HepG2 (cell line): ENCODE measurements at regions not wholly inside any gene's neighbourhood (a gene's known extent, or its start where the extent isn't known, plus 50 kb on each side); places are given as distances from the start of the nearest gene placed in this dataset.

Source experiments
- BATF2 ChIP-seq: sonication (generic); formaldehyde crosslinking; IDR thresholded peaks from 2 replicates; pipeline ENCODE4 v1.8.0; 2022; ENCODE audit warnings: mild to moderate bottlenecking, missing genetic modification reagents, moderate library complexity
- CC2D1A ChIP-seq: sonication (generic); formaldehyde crosslinking; IDR thresholded peaks from 2 replicates; pipeline ENCODE4 v1.8.1; 2023; ENCODE audit warnings: mild to moderate bottlenecking, missing genetic modification reagents
- FOXP4 ChIP-seq: sonication (generic); formaldehyde crosslinking; IDR thresholded peaks from 2 replicates; pipeline ENCODE4 v1.4.0; 2020; ENCODE audit warnings: missing genetic modification reagents
- HOXA7 ChIP-seq: sonication (generic); formaldehyde crosslinking; IDR thresholded peaks from 2 replicates; pipeline ENCODE4 v1.8.1; 2022; ENCODE audit warnings: mild to moderate bottlenecking, missing genetic modification reagents, moderate library complexity
- JDP2 ChIP-seq: sonication (generic); formaldehyde crosslinking; IDR thresholded peaks from 2 replicates; pipeline ENCODE4 v1.8.1; 2022; ENCODE audit warnings: missing genetic modification reagents, borderline replicate concordance
- MIXL1 ChIP-seq: IDR thresholded peaks from 2 replicates; pipeline ENCODE4 v1.6.1; 2016
- SMAD1 ChIP-seq: sonication (generic); formaldehyde crosslinking; IDR thresholded peaks from 2 replicates; pipeline ENCODE4 v1.4.0; 2020; ENCODE audit warnings: missing genetic modification reagents, low read depth, mild to moderate bottlenecking, borderline replicate concordance
- ZFP37 ChIP-seq: sonication (generic); formaldehyde crosslinking; IDR thresholded peaks from 2 replicates; pipeline ENCODE4 v1.4.0; 2020; ENCODE audit warnings: missing genetic modification reagents, borderline replicate concordance
- ZNF142 ChIP-seq: sonication (generic); formaldehyde crosslinking; IDR thresholded peaks from 2 replicates; pipeline ENCODE4 v1.4.0; 2020; ENCODE audit warnings: missing genetic modification reagents
- ZNF329 ChIP-seq: sonication (generic); formaldehyde crosslinking; IDR thresholded peaks from 2 replicates; pipeline ENCODE4 v1.9.0; 2021; ENCODE audit warnings: low read depth, mild to moderate bottlenecking, missing genetic modification reagents
- ZNF337 ChIP-seq: sonication (generic); formaldehyde crosslinking; IDR thresholded peaks from 2 replicates; pipeline ENCODE4 v1.5.1; 2020; ENCODE audit warnings: missing genetic modification reagents, low read depth, mild to moderate bottlenecking, borderline replicate concordance
- ZNF451 ChIP-seq: sonication (generic); formaldehyde crosslinking; IDR thresholded peaks from 2 replicates; pipeline ENCODE4 v1.5.0; 2020; ENCODE audit warnings: mild to moderate bottlenecking, missing genetic modification reagents
- ZNF724P ChIP-seq: sonication (generic); formaldehyde crosslinking; IDR thresholded peaks from 2 replicates; pipeline ENCODE4 v1.8.0; 2022; ENCODE audit warnings: missing genetic modification reagents, borderline replicate concordance
- ZNF772 ChIP-seq: sonication (generic); formaldehyde crosslinking; IDR thresholded peaks from 2 replicates; pipeline ENCODE4 v1.5.0; 2020; ENCODE audit warnings: mild to moderate bottlenecking, missing genetic modification reagents
- ZNF792 ChIP-seq: IDR thresholded peaks from 2 replicates; pipeline ENCODE4 v1.6.1; 2016
- TF ChIP-seq, protein P1 (sequence below): sonication (generic); formaldehyde crosslinking; IDR thresholded peaks from 2 replicates; pipeline ENCODE4 v1.8.1; 2022; ENCODE audit warnings: low read depth, mild to moderate bottlenecking, missing genetic modification reagents
- TF ChIP-seq, protein P2 (sequence below): sonication (generic); formaldehyde crosslinking; IDR thresholded peaks from 2 replicates; pipeline ENCODE4 v1.4.0; 2020; ENCODE audit warnings: low read depth, mild to moderate bottlenecking, missing genetic modification reagents

DNA sequence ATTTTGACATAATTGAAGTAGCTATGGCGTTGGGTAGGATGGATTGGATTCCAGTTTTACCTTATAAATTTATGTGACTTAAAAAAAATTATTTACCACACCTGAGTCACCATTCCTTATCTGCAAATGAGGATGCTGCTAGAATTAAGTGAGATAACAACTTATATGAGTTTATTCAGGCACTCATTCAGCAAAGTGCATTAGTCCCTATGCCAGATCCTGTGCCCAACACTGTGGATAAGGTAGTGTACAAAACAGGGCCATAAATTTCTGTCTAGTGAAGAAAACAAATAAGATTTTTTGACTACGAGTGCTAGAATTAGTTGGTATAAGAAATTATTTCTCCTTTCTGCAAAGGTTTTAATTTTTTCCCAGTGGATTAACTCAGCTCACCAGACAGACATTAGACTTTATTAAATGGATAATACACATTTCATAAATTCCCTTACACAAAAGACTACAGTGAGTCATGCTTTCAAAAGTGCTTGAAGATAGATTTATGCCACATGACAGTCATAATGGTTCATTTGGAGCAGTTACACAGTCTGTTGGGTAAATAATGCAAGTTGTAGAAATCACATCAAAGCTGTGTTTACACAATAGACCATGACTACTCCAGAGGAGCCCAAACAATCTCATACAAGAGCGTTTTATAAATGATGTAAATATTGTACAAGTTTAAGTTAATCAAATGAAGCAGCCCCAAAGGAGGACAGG lies 129.9 kb upstream of the TGFBR2 start (continued):
- TF ChIP-seq FOXP4 (CRISPR knock-in tag) = peak; percentile 45; the same call in 1 of the 2 replicates
- TF ChIP-seq SMAD1 (CRISPR knock-in tag) = no peak
- no peak for TF ChIP-seq JDP2 (CRISPR knock-in tag)
- no peak for TF ChIP-seq HOXA7 (CRISPR knock-in tag)
- TF ChIP-seq ZNF772 (CRISPR knock-in tag) = no peak
- TF ChIP-seq, protein P1, sequence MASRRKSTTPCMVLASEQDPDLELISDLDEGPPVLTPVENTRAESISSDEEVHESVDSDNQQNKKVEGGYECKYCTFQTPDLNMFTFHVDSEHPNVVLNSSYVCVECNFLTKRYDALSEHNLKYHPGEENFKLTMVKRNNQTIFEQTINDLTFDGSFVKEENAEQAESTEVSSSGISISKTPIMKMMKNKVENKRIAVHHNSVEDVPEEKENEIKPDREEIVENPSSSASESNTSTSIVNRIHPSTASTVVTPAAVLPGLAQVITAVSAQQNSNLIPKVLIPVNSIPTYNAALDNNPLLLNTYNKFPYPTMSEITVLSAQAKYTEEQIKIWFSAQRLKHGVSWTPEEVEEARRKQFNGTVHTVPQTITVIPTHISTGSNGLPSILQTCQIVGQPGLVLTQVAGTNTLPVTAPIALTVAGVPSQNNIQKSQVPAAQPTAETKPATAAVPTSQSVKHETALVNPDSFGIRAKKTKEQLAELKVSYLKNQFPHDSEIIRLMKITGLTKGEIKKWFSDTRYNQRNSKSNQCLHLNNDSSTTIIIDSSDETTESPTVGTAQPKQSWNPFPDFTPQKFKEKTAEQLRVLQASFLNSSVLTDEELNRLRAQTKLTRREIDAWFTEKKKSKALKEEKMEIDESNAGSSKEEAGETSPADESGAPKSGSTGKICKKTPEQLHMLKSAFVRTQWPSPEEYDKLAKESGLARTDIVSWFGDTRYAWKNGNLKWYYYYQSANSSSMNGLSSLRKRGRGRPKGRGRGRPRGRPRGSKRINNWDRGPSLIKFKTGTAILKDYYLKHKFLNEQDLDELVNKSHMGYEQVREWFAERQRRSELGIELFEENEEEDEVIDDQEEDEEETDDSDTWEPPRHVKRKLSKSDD (CRISPR knock-in tag) = no peak
- no peak for TF ChIP-seq ZNF451 (CRISPR knock-in tag)
- TF ChIP-seq, protein P2, sequence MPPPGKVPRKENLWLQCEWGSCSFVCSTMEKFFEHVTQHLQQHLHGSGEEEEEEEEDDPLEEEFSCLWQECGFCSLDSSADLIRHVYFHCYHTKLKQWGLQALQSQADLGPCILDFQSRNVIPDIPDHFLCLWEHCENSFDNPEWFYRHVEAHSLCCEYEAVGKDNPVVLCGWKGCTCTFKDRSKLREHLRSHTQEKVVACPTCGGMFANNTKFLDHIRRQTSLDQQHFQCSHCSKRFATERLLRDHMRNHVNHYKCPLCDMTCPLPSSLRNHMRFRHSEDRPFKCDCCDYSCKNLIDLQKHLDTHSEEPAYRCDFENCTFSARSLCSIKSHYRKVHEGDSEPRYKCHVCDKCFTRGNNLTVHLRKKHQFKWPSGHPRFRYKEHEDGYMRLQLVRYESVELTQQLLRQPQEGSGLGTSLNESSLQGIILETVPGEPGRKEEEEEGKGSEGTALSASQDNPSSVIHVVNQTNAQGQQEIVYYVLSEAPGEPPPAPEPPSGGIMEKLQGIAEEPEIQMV (CRISPR knock-in tag) = no peak
- TF ChIP-seq CC2D1A = no peak
- TF ChIP-seq MIXL1 = no peak
- no peak for TF ChIP-seq ZFP37 (CRISPR knock-in tag)
- TF ChIP-seq ZNF142 (CRISPR knock-in tag) = no peak
- TF ChIP-seq ZNF792 = no peak
- no peak for TF ChIP-seq ZNF337 (CRISPR knock-in tag)
- TF ChIP-seq ZNF329 (CRISPR knock-in tag) = no peak
- no peak for TF ChIP-seq BATF2
- no peak for TF ChIP-seq ZNF724P (CRISPR knock-in tag)
